ENCODE measurements at regions not wholly inside any gene's neighbourhood (a gene's known extent, or its start where the extent isn't known, plus 50 kb on each side); places are given as distances from the start of the nearest gene placed in this dataset.

DNA sequence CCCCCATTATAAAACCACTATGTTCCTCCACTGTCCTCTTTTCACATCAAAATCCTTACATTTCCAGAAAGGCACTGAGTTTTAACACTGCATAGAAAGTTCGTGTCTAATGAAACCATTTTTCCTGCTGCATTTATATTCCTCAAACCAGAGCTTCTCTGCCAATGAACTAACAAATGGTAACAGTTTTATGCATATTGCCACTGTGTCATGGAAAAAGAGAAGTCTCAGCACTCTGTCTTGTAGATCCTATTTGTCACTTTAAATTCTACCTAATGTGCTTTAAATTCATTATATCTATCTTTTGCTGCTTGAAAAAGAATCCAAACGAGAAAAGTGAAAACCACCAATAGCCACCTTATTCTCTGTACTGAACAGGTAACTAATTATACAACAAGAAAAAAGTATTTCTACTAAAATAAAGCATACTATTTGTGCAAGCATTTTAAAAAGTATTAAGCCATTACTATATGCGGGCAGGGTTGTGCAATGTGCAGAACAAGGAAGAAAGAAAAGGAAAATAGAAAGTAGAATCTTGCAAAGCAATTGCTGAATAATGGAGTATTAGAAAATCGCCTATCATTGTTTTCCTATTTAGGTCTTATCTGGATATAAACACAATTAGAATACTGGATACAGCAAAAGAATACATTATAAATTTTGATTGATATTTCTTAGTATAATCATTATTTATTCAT, 328.9 kb downstream of the ZEB2 start (continued):
- TF ChIP-seq KLF16 (tag by site-specific recombination; IDR thresholded peaks at IDR 0.05), result no peak

DNA sequence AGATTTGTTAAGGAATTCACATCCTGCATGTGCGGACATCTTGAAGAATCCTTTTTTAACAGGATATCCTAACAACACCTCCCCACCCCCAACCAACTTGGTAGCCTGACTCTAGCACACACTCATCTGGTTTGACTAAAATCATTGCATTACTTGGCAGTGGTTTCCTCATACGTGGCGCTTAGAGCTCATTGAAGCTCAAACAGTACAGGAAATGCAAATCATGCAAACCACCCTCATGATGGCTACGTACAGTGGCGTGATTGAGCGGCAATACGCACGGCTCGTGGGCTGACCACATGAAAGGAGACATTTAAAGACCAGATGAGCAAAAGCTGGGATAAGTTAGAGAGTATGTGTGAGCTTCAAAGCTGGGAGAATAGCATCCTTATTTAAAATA, 336.2 kb downstream of the ZEB2 start:
- no peaks in the 10 kb centered on the region for H3K36me3 ChIP-seq (ENCODE audit: control insufficient read depth in 2 of 2, insufficient read depth in 1 of 2, low read length in 2 of 2)
- no peaks in the 10 kb centered on the region for H3K4me1 ChIP-seq (ENCODE audit: control insufficient read depth, insufficient read depth, low read length)
- ChIA-PET POLR2A (no interaction called here), CTCF (interaction anchor here (0.5 kb wide), 1 partner anchor 137 kb away, joined by 3 read pairs; no protein-coding TSS in a partner anchor)
- no peak for TF ChIP-seq MEIS1 (CRISPR knock-in tag; IDR thresholded peaks at IDR 0.05; ENCODE audit: borderline replicate concordance)
- no peak for TF ChIP-seq ZNF624 (tag by site-specific recombination; IDR thresholded peaks at IDR 0.05)
- no peak for TF ChIP-seq ZNF670 (tag by site-specific recombination; IDR thresholded peaks at IDR 0.05; ENCODE audit: low read depth)
- no peak for TF ChIP-seq ZNF121 (tag by site-specific recombination; IDR thresholded peaks at IDR 0.05)
- TF ChIP-seq, protein P1, sequence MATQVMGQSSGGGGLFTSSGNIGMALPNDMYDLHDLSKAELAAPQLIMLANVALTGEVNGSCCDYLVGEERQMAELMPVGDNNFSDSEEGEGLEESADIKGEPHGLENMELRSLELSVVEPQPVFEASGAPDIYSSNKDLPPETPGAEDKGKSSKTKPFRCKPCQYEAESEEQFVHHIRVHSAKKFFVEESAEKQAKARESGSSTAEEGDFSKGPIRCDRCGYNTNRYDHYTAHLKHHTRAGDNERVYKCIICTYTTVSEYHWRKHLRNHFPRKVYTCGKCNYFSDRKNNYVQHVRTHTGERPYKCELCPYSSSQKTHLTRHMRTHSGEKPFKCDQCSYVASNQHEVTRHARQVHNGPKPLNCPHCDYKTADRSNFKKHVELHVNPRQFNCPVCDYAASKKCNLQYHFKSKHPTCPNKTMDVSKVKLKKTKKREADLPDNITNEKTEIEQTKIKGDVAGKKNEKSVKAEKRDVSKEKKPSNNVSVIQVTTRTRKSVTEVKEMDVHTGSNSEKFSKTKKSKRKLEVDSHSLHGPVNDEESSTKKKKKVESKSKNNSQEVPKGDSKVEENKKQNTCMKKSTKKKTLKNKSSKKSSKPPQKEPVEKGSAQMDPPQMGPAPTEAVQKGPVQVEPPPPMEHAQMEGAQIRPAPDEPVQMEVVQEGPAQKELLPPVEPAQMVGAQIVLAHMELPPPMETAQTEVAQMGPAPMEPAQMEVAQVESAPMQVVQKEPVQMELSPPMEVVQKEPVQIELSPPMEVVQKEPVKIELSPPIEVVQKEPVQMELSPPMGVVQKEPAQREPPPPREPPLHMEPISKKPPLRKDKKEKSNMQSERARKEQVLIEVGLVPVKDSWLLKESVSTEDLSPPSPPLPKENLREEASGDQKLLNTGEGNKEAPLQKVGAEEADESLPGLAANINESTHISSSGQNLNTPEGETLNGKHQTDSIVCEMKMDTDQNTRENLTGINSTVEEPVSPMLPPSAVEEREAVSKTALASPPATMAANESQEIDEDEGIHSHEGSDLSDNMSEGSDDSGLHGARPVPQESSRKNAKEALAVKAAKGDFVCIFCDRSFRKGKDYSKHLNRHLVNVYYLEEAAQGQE (tag by site-specific recombination; IDR thresholded peaks at IDR 0.05), result no peak
- no peak for TF ChIP-seq ZNF350 (tag by site-specific recombination; IDR thresholded peaks at IDR 0.05)
- no peak for TF ChIP-seq ZSCAN18 (tag by site-specific recombination; IDR thresholded peaks at IDR 0.05)
- TF ChIP-seq ZNF488 (tag by site-specific recombination; IDR thresholded peaks at IDR 0.05), result no peak
- no peak for TF ChIP-seq ZNF239 (tag by site-specific recombination; IDR thresholded peaks at IDR 0.05)
- TF ChIP-seq, protein P2, sequence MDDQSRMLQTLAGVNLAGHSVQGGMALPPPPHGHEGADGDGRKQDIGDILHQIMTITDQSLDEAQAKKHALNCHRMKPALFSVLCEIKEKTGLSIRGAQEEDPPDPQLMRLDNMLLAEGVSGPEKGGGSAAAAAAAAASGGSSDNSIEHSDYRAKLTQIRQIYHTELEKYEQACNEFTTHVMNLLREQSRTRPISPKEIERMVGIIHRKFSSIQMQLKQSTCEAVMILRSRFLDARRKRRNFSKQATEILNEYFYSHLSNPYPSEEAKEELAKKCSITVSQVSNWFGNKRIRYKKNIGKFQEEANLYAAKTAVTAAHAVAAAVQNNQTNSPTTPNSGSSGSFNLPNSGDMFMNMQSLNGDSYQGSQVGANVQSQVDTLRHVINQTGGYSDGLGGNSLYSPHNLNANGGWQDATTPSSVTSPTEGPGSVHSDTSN (CRISPR knock-in tag; IDR thresholded peaks at IDR 0.05), result no peak
- TF ChIP-seq ZBTB6 (tag by site-specific recombination; IDR thresholded peaks at IDR 0.05), result no peak
- TF ChIP-seq ZNF2 (tag by site-specific recombination; IDR thresholded peaks at IDR 0.05), result no peak
- H3K27ac ChIP-seq (ENCODE audit: extremely low read depth, low read depth, low read length), result no peak overlapping the region
- no peaks in the 10 kb centered on the region for H3K9me3 ChIP-seq (ENCODE audit: control insufficient read depth, insufficient read depth, low read depth, low read length)
- H3K4me3 ChIP-seq (ENCODE audit: low read depth, low read length), result no peak overlapping the region

GRCh38 chr2:144181001-144181400, 338.9 kb downstream of the ZEB2 start:
- Histone ChIP-seq H3K9me3 (ENCODE audit: control insufficient read depth, insufficient read depth, low read depth, low read length) (no peaks in the 10 kb centered on the region), H3K4me3 (ENCODE audit: low read depth, low read length) (no peak overlapping the region), H3K4me1 (ENCODE audit: control insufficient read depth, insufficient read depth, low read length) (no peaks in the 10 kb centered on the region), H3K27ac (ENCODE audit: extremely low read depth, low read depth, low read length) (no peak overlapping the region), H3K36me3 (ENCODE audit: control insufficient read depth in 2 of 2, insufficient read depth in 1 of 2, low read length in 2 of 2) (no peaks in the 10 kb centered on the region)
- CTCF ChIA-PET, result interaction anchor here (0.7 kb wide), 1 partner anchor 19 kb away, joined by 3 read pairs; no protein-coding TSS in a partner anchor
- POLR2A ChIA-PET, result no interaction called here
- TF ChIP-seq ZNF701 (tag by site-specific recombination; IDR thresholded peaks at IDR 0.05), result no peak
- no peak for TF ChIP-seq ZNF112 (tag by site-specific recombination; IDR thresholded peaks at IDR 0.05)
- no peak for TF ChIP-seq MZF1 (tag by site-specific recombination; IDR thresholded peaks at IDR 0.05; ENCODE audit: borderline replicate concordance)
- no peak for TF ChIP-seq ZSCAN23 (tag by site-specific recombination; IDR thresholded peaks at IDR 0.05)
- TF ChIP-seq ZFHX2 (tag by site-specific recombination; conservative IDR thresholded peaks at IDR 0.05), result no peak
- TF ChIP-seq ZNF426 (tag by site-specific recombination; IDR thresholded peaks at IDR 0.05), result no peak
- TF ChIP-seq GLI2 (tag by site-specific recombination; IDR thresholded peaks at IDR 0.05; ENCODE audit: borderline replicate concordance, low read depth), result no peak
- TF ChIP-seq, protein P3, sequence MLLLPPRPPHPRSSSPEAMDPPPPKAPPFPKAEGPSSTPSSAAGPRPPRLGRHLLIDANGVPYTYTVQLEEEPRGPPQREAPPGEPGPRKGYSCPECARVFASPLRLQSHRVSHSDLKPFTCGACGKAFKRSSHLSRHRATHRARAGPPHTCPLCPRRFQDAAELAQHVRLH (tag by site-specific recombination; IDR thresholded peaks at IDR 0.05), result no peak
- TF ChIP-seq ZNF133 (tag by site-specific recombination; IDR thresholded peaks at IDR 0.05), result no peak
- TF ChIP-seq ZNF654 (tag by site-specific recombination; IDR thresholded peaks at IDR 0.05; ENCODE audit: low read depth), result no peak
- TF ChIP-seq ZBTB8A (tag by site-specific recombination; IDR thresholded peaks at IDR 0.05), result no peak
- TF ChIP-seq ZNF146 (tag by site-specific recombination; IDR thresholded peaks at IDR 0.05), result no peak
- TF ChIP-seq ZNF658 (tag by site-specific recombination; IDR thresholded peaks at IDR 0.05), result no peak
